Neural cell (in vitro differentiated cells): ENCODE measurements at regions not wholly inside any gene's neighbourhood (a gene's known extent, or its start where the extent isn't known, plus 50 kb on each side); places are given as distances from the start of the nearest gene placed in this dataset.

ENCODE experiments used
- EP300 ChIP-seq: fragments of 450-650 bp; conservative IDR thresholded peaks from 2 replicates; pipeline ENCODE4 v1.6.1; 2014; ENCODE audit warnings: antibody characterized with exemption, mild to moderate bottlenecking, moderate library complexity; ENCODE audit not compliant: poor library complexity, severe bottlenecking
- EZH2 ChIP-seq: fragments of 200-600, 300-800 bp; shearing (Covaris generic), sonication (generic); IDR thresholded peaks from 2 replicates; pipeline ENCODE4 v1.6.1; 2014; ENCODE audit warnings: antibody characterized with exemption, low read length, borderline replicate concordance, mild to moderate bottlenecking; ENCODE audit not compliant: insufficient read depth, poor library complexity, severe bottlenecking
- MXI1 ChIP-seq: fragments of 450-650 bp; conservative IDR thresholded peaks from 2 replicates; pipeline ENCODE4 v1.6.1; 2014; ENCODE audit warnings: antibody characterized with exemption, mild to moderate bottlenecking; ENCODE audit not compliant: poor library complexity, severe bottlenecking
- POLR2AphosphoS5 ChIP-seq: IDR thresholded peaks from 2 replicates; pipeline ENCODE4 v1.6.1; 2012
- RAD21 ChIP-seq: fragments of 450-650 bp; conservative IDR thresholded peaks from 2 replicates; pipeline ENCODE4 v1.6.1; 2014; ENCODE audit warnings: antibody characterized with exemption, mild to moderate bottlenecking, moderate library complexity
- SMC3 ChIP-seq: fragments of 450-650 bp; conservative IDR thresholded peaks from 2 replicates; pipeline ENCODE4 v1.6.1; 2014; ENCODE audit warnings: antibody characterized with exemption, mild to moderate bottlenecking, moderate library complexity; ENCODE audit not compliant: poor library complexity
- TF ChIP-seq, protein P1 (sequence below): fragments of 450-650 bp; IDR thresholded peaks from 2 replicates; pipeline ENCODE4 v1.5.1; 2014; ENCODE audit warnings: antibody characterized with exemption, mild to moderate bottlenecking, moderate library complexity; ENCODE audit not compliant: poor library complexity, severe bottlenecking

DNA sequence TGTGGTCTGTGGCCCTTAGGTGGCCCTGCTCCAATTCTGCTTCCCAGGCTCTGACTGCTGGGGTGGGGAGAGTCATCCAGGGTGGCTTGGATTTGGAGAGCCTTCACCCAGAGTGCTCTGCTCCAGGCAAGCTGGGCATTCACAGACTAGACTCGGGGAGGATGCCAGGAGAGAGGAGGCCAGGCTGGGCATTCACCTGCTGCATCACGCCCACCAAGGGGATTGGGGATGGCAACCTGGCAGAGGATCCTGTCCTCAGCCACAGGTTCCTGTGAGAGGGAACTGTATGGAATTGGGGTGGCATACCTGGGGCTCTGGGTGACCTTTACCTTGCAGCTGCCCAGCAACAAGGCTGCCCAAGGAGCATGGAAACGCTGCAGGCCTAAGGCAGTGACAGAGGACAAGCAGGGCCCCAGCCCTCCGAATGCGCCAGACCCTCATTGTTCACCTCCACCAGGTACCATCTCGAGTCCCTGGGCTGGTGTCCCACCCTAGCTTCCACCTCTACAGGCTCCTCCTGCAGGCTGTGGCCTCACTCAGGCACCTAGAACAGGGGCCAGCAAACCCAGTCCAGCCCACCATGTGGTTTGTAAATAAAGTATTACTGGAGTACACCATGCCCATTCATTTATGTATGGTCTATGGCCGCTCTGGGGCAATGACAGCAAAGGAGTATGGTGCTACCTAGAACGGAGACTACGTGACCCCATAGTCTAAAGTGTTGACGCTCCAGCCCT is 255.3 kb upstream of the RAB6C start:
- TF ChIP-seq, protein P1, sequence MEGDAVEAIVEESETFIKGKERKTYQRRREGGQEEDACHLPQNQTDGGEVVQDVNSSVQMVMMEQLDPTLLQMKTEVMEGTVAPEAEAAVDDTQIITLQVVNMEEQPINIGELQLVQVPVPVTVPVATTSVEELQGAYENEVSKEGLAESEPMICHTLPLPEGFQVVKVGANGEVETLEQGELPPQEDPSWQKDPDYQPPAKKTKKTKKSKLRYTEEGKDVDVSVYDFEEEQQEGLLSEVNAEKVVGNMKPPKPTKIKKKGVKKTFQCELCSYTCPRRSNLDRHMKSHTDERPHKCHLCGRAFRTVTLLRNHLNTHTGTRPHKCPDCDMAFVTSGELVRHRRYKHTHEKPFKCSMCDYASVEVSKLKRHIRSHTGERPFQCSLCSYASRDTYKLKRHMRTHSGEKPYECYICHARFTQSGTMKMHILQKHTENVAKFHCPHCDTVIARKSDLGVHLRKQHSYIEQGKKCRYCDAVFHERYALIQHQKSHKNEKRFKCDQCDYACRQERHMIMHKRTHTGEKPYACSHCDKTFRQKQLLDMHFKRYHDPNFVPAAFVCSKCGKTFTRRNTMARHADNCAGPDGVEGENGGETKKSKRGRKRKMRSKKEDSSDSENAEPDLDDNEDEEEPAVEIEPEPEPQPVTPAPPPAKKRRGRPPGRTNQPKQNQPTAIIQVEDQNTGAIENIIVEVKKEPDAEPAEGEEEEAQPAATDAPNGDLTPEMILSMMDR: no peak
- TF ChIP-seq EZH2 (no peak), MXI1 (no peak), EP300 (no peak), POLR2AphosphoS5 (no peak), SMC3 (no peak), RAD21 (no peak)
